ENCODE measurements at regions not wholly inside any gene's neighbourhood (a gene's known extent, or its start where the extent isn't known, plus 50 kb on each side); places are given as distances from the start of the nearest gene placed in this dataset.

DNA sequence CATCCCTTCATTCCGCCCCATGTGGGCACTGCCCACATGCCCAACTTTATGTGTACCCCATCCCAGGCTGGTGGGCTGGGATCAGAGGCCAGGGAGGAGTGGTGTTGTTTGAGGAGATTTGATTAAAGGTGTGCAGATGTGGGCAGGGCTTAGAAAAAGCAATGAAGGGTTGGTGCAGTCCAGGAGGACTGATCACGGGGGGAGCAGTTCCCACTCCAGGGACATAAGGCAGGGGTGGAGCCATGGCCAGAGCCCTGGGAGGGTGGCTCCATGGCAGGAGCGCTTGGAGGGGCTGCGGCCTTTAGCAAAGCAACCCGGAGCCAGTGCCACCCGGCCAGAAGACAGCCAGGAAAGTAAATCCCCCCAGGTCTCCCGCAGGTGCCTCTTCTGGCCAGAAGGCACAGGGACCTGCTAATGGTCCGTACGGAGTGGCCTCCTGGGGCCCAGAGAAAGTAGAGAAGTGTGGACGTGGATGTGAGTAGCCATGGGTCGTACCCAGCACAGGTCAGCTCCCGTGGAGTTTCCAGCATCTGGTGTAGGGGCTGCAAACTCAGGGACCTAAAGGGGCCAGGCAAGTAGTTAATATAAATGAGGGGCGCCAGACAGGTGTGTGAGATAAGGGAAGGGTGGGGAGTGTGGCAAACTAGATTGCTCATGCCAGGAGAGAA lies 62.1 kb upstream of the APCDD1L start:
- Histone ChIP-seq H3K9me3 (ENCODE audit: control insufficient read depth, low read length) (peaks cover 5% of the 10 kb centered on the region), H3K27ac (ENCODE audit: low read depth, low read length) (no peak overlapping the region), H3K4me1 (ENCODE audit: control insufficient read depth, insufficient read depth, low read length) (no peaks in the 10 kb centered on the region), H3K27me3 (ENCODE audit: control insufficient read depth, insufficient read depth, low read length, poor library complexity, severe bottlenecking) (no peaks in the 10 kb centered on the region), H3K9ac (ENCODE audit: extremely low read depth, low read length, poor library complexity, severe bottlenecking) (no peak overlapping the region), H3K36me3 (ENCODE audit: control insufficient read depth, insufficient read depth, low read length) (no peaks in the 10 kb centered on the region), H3K4me3 (ENCODE audit: low read length) (no peak overlapping the region)
- Mint-ChIP-seq H3K36me3 (ENCODE audit: low read depth) (peaks cover 7% of the 10 kb centered on the region), H3K9me3 (peaks cover 11% of the 10 kb centered on the region), H3K4me3 (no peak overlapping the region), H3K27me3 (ENCODE audit: insufficient read depth) (peaks cover 9% of the 10 kb centered on the region), H3K4me1 (peaks cover 13% of the 10 kb centered on the region), H3K27ac (no peak overlapping the region)
- 91 to 95% methylated on average over 7 to 13 of the region's 13 CpGs for WGBS, 2 experiments (ENCODE audit: insufficient coverage in 1 of 2, insufficient read length in 1 of 2)
- no peak for DNase-seq
- TF ChIP-seq, protein P1, sequence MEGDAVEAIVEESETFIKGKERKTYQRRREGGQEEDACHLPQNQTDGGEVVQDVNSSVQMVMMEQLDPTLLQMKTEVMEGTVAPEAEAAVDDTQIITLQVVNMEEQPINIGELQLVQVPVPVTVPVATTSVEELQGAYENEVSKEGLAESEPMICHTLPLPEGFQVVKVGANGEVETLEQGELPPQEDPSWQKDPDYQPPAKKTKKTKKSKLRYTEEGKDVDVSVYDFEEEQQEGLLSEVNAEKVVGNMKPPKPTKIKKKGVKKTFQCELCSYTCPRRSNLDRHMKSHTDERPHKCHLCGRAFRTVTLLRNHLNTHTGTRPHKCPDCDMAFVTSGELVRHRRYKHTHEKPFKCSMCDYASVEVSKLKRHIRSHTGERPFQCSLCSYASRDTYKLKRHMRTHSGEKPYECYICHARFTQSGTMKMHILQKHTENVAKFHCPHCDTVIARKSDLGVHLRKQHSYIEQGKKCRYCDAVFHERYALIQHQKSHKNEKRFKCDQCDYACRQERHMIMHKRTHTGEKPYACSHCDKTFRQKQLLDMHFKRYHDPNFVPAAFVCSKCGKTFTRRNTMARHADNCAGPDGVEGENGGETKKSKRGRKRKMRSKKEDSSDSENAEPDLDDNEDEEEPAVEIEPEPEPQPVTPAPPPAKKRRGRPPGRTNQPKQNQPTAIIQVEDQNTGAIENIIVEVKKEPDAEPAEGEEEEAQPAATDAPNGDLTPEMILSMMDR (conservative IDR thresholded peaks at IDR 0.05) = no peak

DNA sequence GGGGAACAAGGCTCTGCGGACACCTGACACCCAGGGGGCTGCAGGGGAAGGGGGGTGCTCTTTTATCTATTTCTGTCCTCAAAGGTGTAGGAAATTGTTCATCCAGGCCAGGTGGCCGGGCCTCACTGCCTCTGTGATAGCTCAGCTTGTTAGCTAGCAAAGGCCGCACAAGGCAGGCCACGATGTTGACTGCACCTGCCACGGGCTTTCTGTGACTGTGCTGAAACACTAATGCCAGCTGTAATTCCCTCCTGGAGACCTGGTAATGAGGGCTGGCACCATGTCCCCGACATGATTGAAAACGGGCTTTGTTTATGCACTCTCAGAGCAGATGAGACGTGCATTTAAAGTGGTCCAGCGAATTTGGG lies 61.4 kb upstream of the APCDD1L start:
- H3K36me3 Mint-ChIP-seq (ENCODE audit: low read depth) = peaks cover 5% of the 10 kb centered on the region
- peaks cover 7% of the 10 kb centered on the region for H3K27me3 Mint-ChIP-seq (ENCODE audit: insufficient read depth)
- no peak overlapping the region for H3K27ac Mint-ChIP-seq
- H3K4me1 ChIP-seq (ENCODE audit: control insufficient read depth, insufficient read depth, low read length) = no peaks in the 10 kb centered on the region
- no peak overlapping the region for H3K4me3 ChIP-seq (ENCODE audit: low read length)
- H3K36me3 ChIP-seq (ENCODE audit: control insufficient read depth, insufficient read depth, low read length) = no peaks in the 10 kb centered on the region
- H3K9ac ChIP-seq (ENCODE audit: extremely low read depth, low read length, poor library complexity, severe bottlenecking) = no peak overlapping the region
- TF ChIP-seq, protein P1 (conservative IDR thresholded peaks at IDR 0.05) = no peak
- 93 to 95% methylated on average over 4 to 9 of the region's 9 CpGs for WGBS, 2 experiments (ENCODE audit: insufficient coverage in 1 of 2, insufficient read length in 1 of 2)
- H3K4me3 Mint-ChIP-seq = no peak overlapping the region
- peaks cover 5% of the 10 kb centered on the region for H3K9me3 Mint-ChIP-seq
- no peaks in the 10 kb centered on the region for H3K9me3 ChIP-seq (ENCODE audit: control insufficient read depth, low read length)
- DNase-seq = no peak
- H3K27me3 ChIP-seq (ENCODE audit: control insufficient read depth, insufficient read depth, low read length, poor library complexity, severe bottlenecking) = no peaks in the 10 kb centered on the region
- no peak overlapping the region for H3K27ac ChIP-seq (ENCODE audit: low read depth, low read length)
- peaks cover 13% of the 10 kb centered on the region for H3K4me1 Mint-ChIP-seq

DNA sequence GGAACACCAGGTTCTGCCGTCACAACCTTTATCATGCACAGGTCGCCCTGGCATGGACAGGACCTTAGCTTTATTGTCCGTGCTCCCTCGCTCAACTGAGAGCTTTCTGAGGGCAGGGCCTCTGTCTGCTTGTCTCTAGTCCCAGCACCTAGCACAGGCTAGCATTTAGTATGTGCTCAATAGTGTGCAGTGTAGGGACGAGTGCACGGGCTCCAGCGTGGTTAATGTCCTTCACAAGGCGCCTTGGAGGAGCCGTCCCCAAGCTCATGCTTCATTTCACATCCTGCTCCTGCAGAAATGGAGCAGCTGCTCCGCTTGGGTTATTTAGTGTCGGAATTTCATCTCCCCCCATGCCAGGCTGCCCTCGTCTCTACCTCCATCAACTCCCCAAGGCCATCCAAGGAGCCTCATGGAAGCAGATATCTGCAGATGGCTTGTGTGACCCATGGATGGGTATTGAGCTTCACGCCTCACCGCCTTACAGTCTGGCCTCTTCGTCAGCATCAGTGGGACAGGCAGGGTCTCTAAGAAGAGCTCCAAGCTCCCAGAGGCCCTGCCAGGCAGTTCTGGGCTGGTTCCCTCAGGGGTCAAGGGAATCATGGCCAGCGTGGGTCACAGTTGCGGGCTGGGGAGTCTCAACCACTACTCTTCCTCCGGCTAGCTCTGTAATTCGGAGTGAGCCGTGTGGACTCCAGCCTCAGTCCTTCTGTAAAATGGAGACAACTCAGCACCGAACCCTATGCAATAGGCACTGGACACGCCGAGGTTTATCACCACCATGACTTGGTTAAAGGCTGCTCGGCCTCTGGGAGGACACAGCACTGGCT lies 60.8 kb upstream of the APCDD1L start:
- no peak overlapping the region for H3K27ac ChIP-seq (ENCODE audit: low read depth, low read length)
- peaks cover 13% of the 10 kb centered on the region for H3K4me1 Mint-ChIP-seq
- no peaks in the 10 kb centered on the region for H3K27me3 ChIP-seq (ENCODE audit: control insufficient read depth, insufficient read depth, low read length, poor library complexity, severe bottlenecking)
- H3K4me1 ChIP-seq (ENCODE audit: control insufficient read depth, insufficient read depth, low read length) = no peaks in the 10 kb centered on the region
- no peaks in the 10 kb centered on the region for H3K9me3 Mint-ChIP-seq
- peaks cover 1% of the 10 kb centered on the region for H3K27me3 Mint-ChIP-seq (ENCODE audit: insufficient read depth)
- no peaks in the 10 kb centered on the region for H3K9me3 ChIP-seq (ENCODE audit: control insufficient read depth, low read length)
- H3K4me3 ChIP-seq (ENCODE audit: low read length) = no peak overlapping the region
- no peaks in the 10 kb centered on the region for H3K36me3 ChIP-seq (ENCODE audit: control insufficient read depth, insufficient read depth, low read length)
- TF ChIP-seq, protein P1 (conservative IDR thresholded peaks at IDR 0.05) = no peak
- H3K27ac Mint-ChIP-seq = no peak overlapping the region
- no peak overlapping the region for H3K9ac ChIP-seq (ENCODE audit: extremely low read depth, low read length, poor library complexity, severe bottlenecking)
- no peak for DNase-seq
- no peak overlapping the region for H3K4me3 Mint-ChIP-seq
- 91 to 93% methylated on average over 18 to 24 of the region's 24 CpGs for WGBS, 2 experiments (ENCODE audit: insufficient coverage in 1 of 2, insufficient read length in 1 of 2)
- H3K36me3 Mint-ChIP-seq (ENCODE audit: low read depth) = no peaks in the 10 kb centered on the region

All from endodermal cell (in vitro differentiated cells).